Osteocyte (in vitro differentiated cells): ENCODE measurements at regions not wholly inside any gene's neighbourhood (a gene's known extent, or its start where the extent isn't known, plus 50 kb on each side); places are given as distances from the start of the nearest gene placed in this dataset.
"Not testable (repeated sequence)": the region's sequence is repeated elsewhere in the genome, so short reads cannot be mapped to it uniquely, and the experiment has no call there.

ENCODE experiments used
- DNase-seq: peaks from one replicate; pipeline ENCODE4 v3.0.0; 2021; ENCODE audit warnings: mixed read lengths; ENCODE audit not compliant: unreplicated experiment; ENCODE audit errors: extremely low spot score
- H3K27ac Mint-ChIP-seq: one replicate; pipeline ENCODE4 v1.8.0; 2021; ENCODE audit warnings: mild to moderate bottlenecking, mixed read lengths; ENCODE audit not compliant: unreplicated experiment
- H3K27me3 Mint-ChIP-seq: one replicate; pipeline ENCODE4 v1.8.0; 2021; ENCODE audit warnings: mixed read lengths; ENCODE audit not compliant: unreplicated experiment
- H3K36me3 Mint-ChIP-seq: one replicate; pipeline ENCODE4 v1.8.0; 2021; ENCODE audit warnings: mixed read lengths; ENCODE audit not compliant: unreplicated experiment
- H3K4me1 Mint-ChIP-seq: one replicate; pipeline ENCODE4 v1.8.0; 2021; ENCODE audit warnings: mixed read lengths; ENCODE audit not compliant: unreplicated experiment
- H3K4me3 Mint-ChIP-seq: one replicate; pipeline ENCODE4 v1.8.0; 2021; ENCODE audit warnings: mild to moderate bottlenecking, moderate library complexity, mixed read lengths; ENCODE audit not compliant: unreplicated experiment
- H3K9me3 Mint-ChIP-seq: one replicate; pipeline ENCODE4 v1.8.0; 2021; ENCODE audit warnings: mixed read lengths; ENCODE audit not compliant: unreplicated experiment
- CTCF ChIP-seq: fragments of 200-600 bp; sonication (generic); IDR thresholded peaks from 2 replicates; pipeline ENCODE4 v1.5.0; 2021; ENCODE audit warnings: antibody characterized with exemption, mild to moderate bottlenecking, moderate library complexity

- Mint-ChIP-seq H3K4me3 (no peak overlapping the region), H3K4me1 (no peaks in the 10 kb centered on the region), H3K36me3 (no peaks in the 10 kb centered on the region), H3K27me3 (peaks cover 2% of the 10 kb centered on the region), H3K27ac (no peak overlapping the region), H3K9me3 (no peaks in the 10 kb centered on the region)
- no peak for DNase-seq
- TF ChIP-seq CTCF, result no peak
Observed at GRCh38 chr4:18105030-18106011, 83.8 kb upstream of the LCORL start.

GRCh38 chr4:18103876-18104605, 82.5 kb upstream of the LCORL start:
- H3K4me3 Mint-ChIP-seq, result no peak overlapping the region
- no peak for DNase-seq
- H3K27me3 Mint-ChIP-seq, result peaks cover 3% of the 10 kb centered on the region

GRCh38 chr4:18100657-18101056, 79.1 kb upstream of the LCORL start:
- Mint-ChIP-seq H3K9me3 (no peaks in the 10 kb centered on the region), H3K4me1 (no peaks in the 10 kb centered on the region), H3K36me3 (no peaks in the 10 kb centered on the region), H3K27ac (no peak overlapping the region), H3K27me3 (peaks cover 4% of the 10 kb centered on the region), H3K4me3 (no peak overlapping the region)
- no peak for DNase-seq
- no peak for TF ChIP-seq CTCF

More at GRCh38 chr4:18103876-18104605, 82.5 kb upstream of the LCORL start:
- no peak for TF ChIP-seq CTCF
- Mint-ChIP-seq H3K9me3 (no peaks in the 10 kb centered on the region), H3K27ac (no peak overlapping the region), H3K36me3 (no peaks in the 10 kb centered on the region), H3K4me1 (no peaks in the 10 kb centered on the region)

GRCh38 chr4:18090447-18090846, 68.9 kb upstream of the LCORL start:
- not testable (repeated sequence) for H3K4me3 Mint-ChIP-seq, H3K27ac Mint-ChIP-seq, H3K27me3 Mint-ChIP-seq, H3K9me3 Mint-ChIP-seq, DNase-seq, H3K36me3 Mint-ChIP-seq, H3K4me1 Mint-ChIP-seq

- no peaks in the 10 kb centered on the region for H3K9me3 Mint-ChIP-seq
Observed at GRCh38 chr4:18082236-18082635, 60.7 kb upstream of the LCORL start.

More at GRCh38 chr4:18082236-18082635, 60.7 kb upstream of the LCORL start:
- H3K27ac Mint-ChIP-seq, result no peak overlapping the region
- TF ChIP-seq CTCF, result no peak
- H3K36me3 Mint-ChIP-seq, result no peaks in the 10 kb centered on the region
- DNase-seq, result no peak
- no peak overlapping the region for H3K4me3 Mint-ChIP-seq
- H3K27me3 Mint-ChIP-seq, result peaks cover 3% of the 10 kb centered on the region
- H3K4me1 Mint-ChIP-seq, result no peaks in the 10 kb centered on the region
